ENCODE measurements at regions not wholly inside any gene's neighbourhood (a gene's known extent, or its start where the extent isn't known, plus 50 kb on each side); places are given as distances from the start of the nearest gene placed in this dataset.
"Not testable (repeated sequence)": the region's sequence is repeated elsewhere in the genome, so short reads cannot be mapped to it uniquely, and the experiment has no call there.

- Histone ChIP-seq H3K36me3 (ENCODE audit: insufficient read depth, low read length) (no peaks in the 10 kb centered on the region), H3K4me1 (ENCODE audit: control insufficient read depth, insufficient read depth, low read length, unreplicated experiment) (no peaks in the 10 kb centered on the region), H3K27me3 (ENCODE audit: insufficient read depth, low read length) (peaks cover 67% of the 10 kb centered on the region), H3K27ac (ENCODE audit: low read depth, low read length) (no peak overlapping the region), H2AFZ (ENCODE audit: low read length, unreplicated experiment) (no peak overlapping the region), H3K4me3 (ENCODE audit: low read depth, low read length) (no peak overlapping the region), H3K79me2 (ENCODE audit: control insufficient read depth, insufficient read depth, low read length, unreplicated experiment) (no peaks in the 10 kb centered on the region)
These were observed 86.3 kb upstream of the KCTD1 start for GRCh38 chr18:26634631-26635030.

GRCh38 chr18:26631135-26631534, 82.8 kb upstream of the KCTD1 start:
- Histone ChIP-seq H3K79me2 (ENCODE audit: control insufficient read depth, insufficient read depth, low read length, unreplicated experiment) (no peaks in the 10 kb centered on the region), H2AFZ (ENCODE audit: low read length, unreplicated experiment) (no peak overlapping the region), H3K27ac (ENCODE audit: low read depth, low read length) (no peak overlapping the region), H3K4me1 (ENCODE audit: control insufficient read depth, insufficient read depth, low read length, unreplicated experiment) (no peaks in the 10 kb centered on the region), H3K4me3 (ENCODE audit: low read depth, low read length) (no peak overlapping the region), H3K36me3 (ENCODE audit: insufficient read depth, low read length) (no peaks in the 10 kb centered on the region), H3K27me3 (ENCODE audit: insufficient read depth, low read length) (peaks cover 59% of the 10 kb centered on the region)

GRCh38 chr18:26630596-26630995, 82.2 kb upstream of the KCTD1 start:
- no peak overlapping the region for H2AFZ ChIP-seq (ENCODE audit: low read length, unreplicated experiment)
- H3K4me3 ChIP-seq (ENCODE audit: low read depth, low read length) = no peak overlapping the region
- peaks cover 55% of the 10 kb centered on the region for H3K27me3 ChIP-seq (ENCODE audit: insufficient read depth, low read length)
- no peaks in the 10 kb centered on the region for H3K36me3 ChIP-seq (ENCODE audit: insufficient read depth, low read length)
- no peak overlapping the region for H3K27ac ChIP-seq (ENCODE audit: low read depth, low read length)
- H3K79me2 ChIP-seq (ENCODE audit: control insufficient read depth, insufficient read depth, low read length, unreplicated experiment) = no peaks in the 10 kb centered on the region
- no peaks in the 10 kb centered on the region for H3K4me1 ChIP-seq (ENCODE audit: control insufficient read depth, insufficient read depth, low read length, unreplicated experiment)

- no peak overlapping the region for H3K4me3 ChIP-seq (ENCODE audit: low read depth, low read length)
- no peak overlapping the region for H3K27ac ChIP-seq (ENCODE audit: low read depth, low read length)
- peaks cover 33% of the 10 kb centered on the region for H3K27me3 ChIP-seq (ENCODE audit: insufficient read depth, low read length)
- no peaks in the 10 kb centered on the region for H3K4me1 ChIP-seq (ENCODE audit: control insufficient read depth, insufficient read depth, low read length, unreplicated experiment)
- no peak overlapping the region for H2AFZ ChIP-seq (ENCODE audit: low read length, unreplicated experiment)
- no peaks in the 10 kb centered on the region for H3K79me2 ChIP-seq (ENCODE audit: control insufficient read depth, insufficient read depth, low read length, unreplicated experiment)
- no peaks in the 10 kb centered on the region for H3K36me3 ChIP-seq (ENCODE audit: insufficient read depth, low read length)
These were observed 79.7 kb upstream of the KCTD1 start for GRCh38 chr18:26628017-26628416.

GRCh38 chr18:26624443-26624842, 76.1 kb upstream of the KCTD1 start:
- Histone ChIP-seq H3K27ac (ENCODE audit: low read depth, low read length) (no peak overlapping the region), H2AFZ (ENCODE audit: low read length, unreplicated experiment) (no peak overlapping the region), H3K36me3 (ENCODE audit: insufficient read depth, low read length) (no peaks in the 10 kb centered on the region), H3K27me3 (ENCODE audit: insufficient read depth, low read length) (peaks cover 24% of the 10 kb centered on the region), H3K4me3 (ENCODE audit: low read depth, low read length) (no peak overlapping the region), H3K4me1 (ENCODE audit: control insufficient read depth, insufficient read depth, low read length, unreplicated experiment) (no peaks in the 10 kb centered on the region), H3K79me2 (ENCODE audit: control insufficient read depth, insufficient read depth, low read length, unreplicated experiment) (no peaks in the 10 kb centered on the region)

GRCh38 chr18:26623314-26623713, 75.0 kb upstream of the KCTD1 start:
- not testable (repeated sequence) for H2AFZ ChIP-seq (ENCODE audit: low read length, unreplicated experiment); H3K36me3 ChIP-seq (ENCODE audit: insufficient read depth, low read length); H3K4me3 ChIP-seq (ENCODE audit: low read depth, low read length); H3K27ac ChIP-seq (ENCODE audit: low read depth, low read length); H3K4me1 ChIP-seq (ENCODE audit: control insufficient read depth, insufficient read depth, low read length, unreplicated experiment); H3K79me2 ChIP-seq (ENCODE audit: control insufficient read depth, insufficient read depth, low read length, unreplicated experiment)
- peaks cover 13% of the 10 kb centered on the region for H3K27me3 ChIP-seq (ENCODE audit: insufficient read depth, low read length)

GRCh38 chr18:26621161-26622026, 73.0 kb upstream of the KCTD1 start:
- peak overlapping the region; percentile 65 for H2AFZ ChIP-seq (ENCODE audit: low read length, unreplicated experiment)
- no peaks in the 10 kb centered on the region for H3K79me2 ChIP-seq (ENCODE audit: control insufficient read depth, insufficient read depth, low read length, unreplicated experiment)
- no peaks in the 10 kb centered on the region for H3K36me3 ChIP-seq (ENCODE audit: insufficient read depth, low read length)
- H3K27me3 ChIP-seq (ENCODE audit: insufficient read depth, low read length) = peaks cover 4% of the 10 kb centered on the region; the same call in 1 of the 2 replicates
- H3K4me1 ChIP-seq (ENCODE audit: control insufficient read depth, insufficient read depth, low read length, unreplicated experiment) = peaks cover 9% of the 10 kb centered on the region
- H3K27ac ChIP-seq (ENCODE audit: low read depth, low read length) = no peak overlapping the region
- H3K4me3 ChIP-seq (ENCODE audit: low read depth, low read length) = peak overlapping the region; percentile 67

- H3K4me3 ChIP-seq (ENCODE audit: low read depth, low read length) = no peak overlapping the region
- peaks cover 4% of the 10 kb centered on the region; the same call in 1 of the 2 replicates for H3K27me3 ChIP-seq (ENCODE audit: insufficient read depth, low read length)
- H3K4me1 ChIP-seq (ENCODE audit: control insufficient read depth, insufficient read depth, low read length, unreplicated experiment) = peaks cover 9% of the 10 kb centered on the region
- no peak overlapping the region for H2AFZ ChIP-seq (ENCODE audit: low read length, unreplicated experiment)
- no peak overlapping the region for H3K27ac ChIP-seq (ENCODE audit: low read depth, low read length)
- H3K79me2 ChIP-seq (ENCODE audit: control insufficient read depth, insufficient read depth, low read length, unreplicated experiment) = no peaks in the 10 kb centered on the region
- no peaks in the 10 kb centered on the region for H3K36me3 ChIP-seq (ENCODE audit: insufficient read depth, low read length)
These were observed 71.0 kb upstream of the KCTD1 start for GRCh38 chr18:26619350-26619749.

- peaks cover 9% of the 10 kb centered on the region for H3K4me1 ChIP-seq (ENCODE audit: control insufficient read depth, insufficient read depth, low read length, unreplicated experiment)
- H3K79me2 ChIP-seq (ENCODE audit: control insufficient read depth, insufficient read depth, low read length, unreplicated experiment) = no peaks in the 10 kb centered on the region
- no peak overlapping the region for H2AFZ ChIP-seq (ENCODE audit: low read length, unreplicated experiment)
- H3K36me3 ChIP-seq (ENCODE audit: insufficient read depth, low read length) = no peaks in the 10 kb centered on the region
- H3K4me3 ChIP-seq (ENCODE audit: low read depth, low read length) = no peak overlapping the region
- H3K27me3 ChIP-seq (ENCODE audit: insufficient read depth, low read length) = peaks cover 5% of the 10 kb centered on the region; the same call in 1 of the 2 replicates
- no peak overlapping the region for H3K27ac ChIP-seq (ENCODE audit: low read depth, low read length)
These were observed 69.8 kb upstream of the KCTD1 start for GRCh38 chr18:26618135-26618534.

GRCh38 chr18:26617151-26617554, 68.8 kb upstream of the KCTD1 start:
- H3K4me1 ChIP-seq (ENCODE audit: control insufficient read depth, insufficient read depth, low read length, unreplicated experiment) = peaks cover 9% of the 10 kb centered on the region
- H3K27me3 ChIP-seq (ENCODE audit: insufficient read depth, low read length) = peaks cover 12% of the 10 kb centered on the region
- no peaks in the 10 kb centered on the region for H3K36me3 ChIP-seq (ENCODE audit: insufficient read depth, low read length)
- no peak overlapping the region for H3K4me3 ChIP-seq (ENCODE audit: low read depth, low read length)
- H2AFZ ChIP-seq (ENCODE audit: low read length, unreplicated experiment) = peak overlapping the region; percentile 43
- H3K27ac ChIP-seq (ENCODE audit: low read depth, low read length) = peak overlapping the region; percentile 50; the same call in 1 of the 2 replicates
- H3K79me2 ChIP-seq (ENCODE audit: control insufficient read depth, insufficient read depth, low read length, unreplicated experiment) = no peaks in the 10 kb centered on the region

- H2AFZ ChIP-seq (ENCODE audit: low read length, unreplicated experiment) = no peak overlapping the region
- H3K27ac ChIP-seq (ENCODE audit: low read depth, low read length) = no peak overlapping the region
- no peaks in the 10 kb centered on the region for H3K36me3 ChIP-seq (ENCODE audit: insufficient read depth, low read length)
- H3K4me3 ChIP-seq (ENCODE audit: low read depth, low read length) = no peak overlapping the region
- peaks cover 29% of the 10 kb centered on the region for H3K27me3 ChIP-seq (ENCODE audit: insufficient read depth, low read length)
- no peaks in the 10 kb centered on the region for H3K79me2 ChIP-seq (ENCODE audit: control insufficient read depth, insufficient read depth, low read length, unreplicated experiment)
- peaks cover 9% of the 10 kb centered on the region for H3K4me1 ChIP-seq (ENCODE audit: control insufficient read depth, insufficient read depth, low read length, unreplicated experiment)
These were observed 66.0 kb upstream of the KCTD1 start for GRCh38 chr18:26614374-26614773.

Measured in ACC112 (cell line).